ENCODE measurements at regions not wholly inside any gene's neighbourhood (a gene's known extent, or its start where the extent isn't known, plus 50 kb on each side); places are given as distances from the start of the nearest gene placed in this dataset.

- TF ChIP-seq CTCF (IDR thresholded peaks at IDR 0.05): no peak
- no peak for TF ChIP-seq POLR2A (IDR thresholded peaks at IDR 0.05)
Observed at GRCh38 chr1:68973459-68974244, 476.8 kb upstream of the DEPDC1 start.

Data from gastroesophageal sphincter (tissue), 3 donors.